Inflammatory macrophage treated with lipopolysaccharide for 4 hours (primary cell): ENCODE measurements at regions not wholly inside any gene's neighbourhood (a gene's known extent, or its start where the extent isn't known, plus 50 kb on each side); places are given as distances from the start of the nearest gene placed in this dataset.
"Not testable (repeated sequence)": the region's sequence is repeated elsewhere in the genome, so short reads cannot be mapped to it uniquely, and the experiment has no call there.

Experiments used
- DNase-seq: peaks from one replicate; pipeline ENCODE4 v3.0.0-alpha.2; 2020

DNA sequence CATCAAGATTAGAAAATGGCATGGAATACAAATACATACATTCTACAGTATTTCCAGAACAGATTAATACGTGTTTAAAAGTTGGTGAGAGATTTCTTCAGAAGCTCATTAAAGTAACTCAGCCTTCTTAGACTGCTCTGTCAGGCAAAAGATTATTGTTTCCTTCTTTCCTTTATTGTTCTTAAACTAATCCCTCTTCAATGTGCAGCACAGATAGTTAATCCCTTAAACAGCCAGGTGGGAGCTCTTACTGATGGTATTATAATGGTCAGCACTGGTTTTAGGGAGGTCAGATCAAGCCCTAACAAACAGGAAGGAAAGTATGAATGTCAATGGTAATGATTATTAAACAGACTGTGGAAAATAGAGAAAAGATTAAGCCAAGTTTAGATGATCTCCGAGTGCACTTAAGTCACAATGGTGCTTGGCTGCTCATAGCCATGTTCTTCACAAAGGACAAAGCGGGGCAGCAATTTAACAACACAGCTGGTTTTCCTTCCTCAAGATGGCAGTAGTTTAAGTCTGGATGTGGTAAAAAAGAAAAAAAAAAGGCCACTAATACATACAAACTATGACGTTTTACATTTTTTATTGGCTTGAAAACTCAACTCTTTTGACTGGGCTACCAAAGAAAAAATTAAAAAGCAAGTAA, 992.6 kb downstream of the PCDH9 start:
- no peak for DNase-seq

DNA sequence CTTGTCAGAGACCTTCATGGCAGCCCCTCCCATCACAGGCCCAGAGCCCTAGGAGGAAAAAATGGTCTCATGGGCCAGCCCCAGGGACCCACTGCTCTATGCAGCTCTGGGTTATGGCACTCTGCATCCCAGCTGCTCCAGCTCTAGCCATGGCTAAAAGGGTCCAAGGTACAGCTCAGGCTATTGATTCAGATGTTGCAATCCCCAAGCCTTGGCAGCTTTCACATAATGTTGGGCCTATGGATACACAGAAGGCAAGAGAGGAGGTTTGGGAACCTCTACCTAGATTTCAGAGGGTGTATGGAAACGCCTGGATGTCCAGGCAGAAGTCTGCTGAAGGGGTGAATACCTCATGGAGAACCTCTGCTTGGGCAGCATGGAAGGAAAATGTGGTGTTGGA, 996.0 kb downstream of the PCDH9 start:
- no peak for DNase-seq

DNA sequence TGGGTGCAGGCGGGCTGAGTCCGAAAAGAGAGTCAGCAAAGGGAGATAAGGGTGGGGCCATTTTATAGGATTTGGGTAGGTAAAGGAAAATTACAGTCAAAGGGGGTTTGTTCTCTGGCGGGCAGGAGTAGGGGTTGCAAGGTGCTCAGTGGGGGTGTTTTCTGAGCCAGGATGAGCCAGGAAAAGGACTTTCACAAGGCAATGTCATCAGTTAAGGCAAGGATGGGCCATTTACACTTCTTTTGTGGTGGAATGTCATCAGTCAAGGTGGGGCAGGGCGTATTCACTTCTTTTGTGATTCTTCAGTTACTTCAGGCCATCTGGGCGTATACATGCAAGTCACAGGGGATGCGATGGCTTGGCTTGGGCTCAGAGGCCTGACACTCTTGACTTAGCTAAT, 998.2 kb downstream of the PCDH9 start:
- DNase-seq: not testable (repeated sequence)

DNA sequence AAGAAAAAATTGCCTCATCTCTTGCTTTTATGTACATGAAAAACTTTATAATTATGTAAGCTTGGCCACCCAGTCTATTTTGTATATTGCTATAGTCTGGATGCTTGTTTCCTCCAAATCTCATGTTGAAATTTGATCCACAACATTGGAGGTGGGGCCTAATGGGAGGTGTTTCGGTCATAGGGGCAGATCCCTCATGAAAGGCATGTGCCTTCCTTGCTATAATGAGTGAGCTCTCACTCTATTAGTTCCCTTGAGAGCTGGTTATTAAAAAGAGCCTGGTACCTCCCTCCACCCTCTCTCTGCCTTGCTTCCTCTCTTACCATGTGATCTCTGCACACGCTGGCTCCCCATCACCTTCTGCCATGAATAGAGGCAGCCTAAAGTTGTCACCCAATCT, 1005.1 kb downstream of the PCDH9 start:
- no peak for DNase-seq

DNA sequence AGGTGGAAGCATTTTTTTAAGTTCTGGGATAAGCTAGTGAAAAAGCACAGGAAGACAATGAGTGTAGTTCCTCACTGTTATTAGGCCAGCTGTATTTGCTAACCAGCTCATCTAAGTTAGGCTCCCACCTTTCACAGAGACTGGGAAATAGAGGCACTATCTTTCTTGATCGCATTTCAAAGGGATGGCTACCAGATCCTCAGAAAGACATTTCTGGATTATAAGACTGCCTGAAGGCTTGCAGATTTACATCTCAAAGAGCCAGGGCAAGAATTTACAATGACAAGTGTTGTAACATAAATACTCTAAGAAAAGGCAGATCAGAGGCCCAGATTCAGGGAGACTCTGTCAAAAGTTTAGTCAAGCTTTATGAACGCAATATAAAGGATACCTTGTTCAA, 1005.5 kb downstream of the PCDH9 start:
- no peak for DNase-seq

DNA sequence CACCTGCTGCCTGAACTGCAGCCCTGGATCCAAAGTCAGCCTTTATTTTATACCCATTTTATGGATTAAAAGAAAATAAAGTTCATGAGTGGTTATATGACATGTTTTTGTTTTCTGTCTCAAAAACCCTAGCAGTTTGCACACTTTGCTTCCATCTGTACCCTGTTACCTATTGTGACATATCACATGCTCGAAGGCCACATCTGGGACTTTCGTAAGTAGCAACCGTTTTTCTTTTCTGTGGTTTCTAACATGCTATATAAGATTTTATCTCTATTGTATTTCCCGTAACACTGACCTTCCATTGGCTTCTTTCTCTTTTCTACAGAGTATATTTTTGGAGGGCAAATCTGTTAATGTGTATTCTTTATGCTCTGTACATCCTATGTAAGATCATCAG, 1007.2 kb downstream of the PCDH9 start:
- no peak for DNase-seq

DNA sequence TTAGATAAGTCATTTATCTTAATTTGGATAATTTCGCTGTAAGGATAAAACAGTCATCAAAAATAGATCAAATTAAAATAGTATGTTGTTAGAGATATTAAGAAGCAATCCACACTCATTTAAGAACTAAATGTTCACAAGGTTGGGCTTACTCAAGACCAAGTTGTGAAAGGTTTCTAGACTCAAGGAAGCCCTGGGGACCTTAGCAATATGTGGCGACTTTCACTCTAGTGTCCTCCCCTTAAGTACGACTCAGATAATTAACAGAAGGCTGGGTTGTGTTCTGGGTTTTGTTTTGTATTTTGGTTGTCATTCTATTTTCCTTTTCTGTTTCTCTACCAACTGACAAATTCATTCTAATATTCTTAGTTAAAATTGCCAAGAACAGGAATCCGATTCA, 1008.0 kb downstream of the PCDH9 start:
- DNase-seq: no peak

DNA sequence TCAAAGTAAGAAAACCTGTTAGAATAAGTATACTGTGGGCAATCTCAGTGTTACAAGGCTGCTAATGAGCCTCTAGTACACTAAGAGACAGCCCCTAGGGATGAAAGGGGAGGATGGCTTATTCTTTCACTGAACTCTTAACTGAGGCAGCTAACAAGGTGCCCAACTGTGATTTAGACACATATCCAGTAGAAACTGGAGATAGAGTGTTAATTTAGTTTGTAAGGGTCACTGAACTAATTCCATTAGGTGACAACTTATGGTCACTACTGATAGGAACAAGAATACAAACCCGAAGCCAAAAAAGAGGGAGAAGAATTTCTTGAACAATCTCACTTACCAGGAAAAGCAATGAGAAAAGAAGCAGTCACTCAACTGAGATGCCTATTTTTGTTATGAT, 1010.6 kb downstream of the PCDH9 start:
- no peak for DNase-seq

DNA sequence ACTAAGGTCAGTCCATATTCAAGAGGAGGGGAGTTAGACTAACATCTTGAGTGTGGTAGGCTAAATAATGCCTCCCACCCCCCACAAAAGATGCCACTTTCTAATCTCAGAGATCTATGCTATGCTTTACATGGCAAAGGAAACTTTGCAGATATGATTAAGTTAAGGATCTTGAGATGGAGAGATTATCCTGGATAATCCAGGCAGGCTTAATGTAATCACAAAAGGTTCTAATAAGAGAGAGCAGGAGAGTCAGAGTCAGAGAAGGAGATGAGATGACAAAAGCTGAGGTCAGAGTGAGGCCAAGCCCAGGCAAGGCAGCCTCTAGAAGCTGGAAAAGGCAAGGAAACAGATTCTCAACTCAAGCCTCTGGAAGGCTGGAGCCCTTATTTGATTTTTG, 1011.6 kb downstream of the PCDH9 start:
- no peak for DNase-seq

DNA sequence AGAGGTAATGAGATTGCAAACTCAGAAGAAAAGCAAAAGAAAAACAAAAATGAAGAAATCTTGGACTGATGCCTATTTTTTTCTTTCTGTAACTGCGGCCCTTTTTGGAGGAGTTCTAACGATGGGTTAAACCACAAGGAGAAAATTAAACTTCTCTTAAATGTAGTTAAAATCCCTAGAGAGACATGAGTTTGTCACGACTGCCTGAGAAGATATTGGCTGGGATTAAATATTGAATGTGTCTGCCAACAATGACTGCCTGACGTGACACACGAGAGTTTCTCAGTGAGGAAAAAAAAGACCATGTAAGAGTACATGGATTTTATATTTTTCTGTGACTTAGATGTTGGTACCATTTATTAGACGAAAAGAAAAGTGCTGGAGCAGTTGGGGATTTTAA, 1013.4 kb downstream of the PCDH9 start:
- DNase-seq: no peak

DNA sequence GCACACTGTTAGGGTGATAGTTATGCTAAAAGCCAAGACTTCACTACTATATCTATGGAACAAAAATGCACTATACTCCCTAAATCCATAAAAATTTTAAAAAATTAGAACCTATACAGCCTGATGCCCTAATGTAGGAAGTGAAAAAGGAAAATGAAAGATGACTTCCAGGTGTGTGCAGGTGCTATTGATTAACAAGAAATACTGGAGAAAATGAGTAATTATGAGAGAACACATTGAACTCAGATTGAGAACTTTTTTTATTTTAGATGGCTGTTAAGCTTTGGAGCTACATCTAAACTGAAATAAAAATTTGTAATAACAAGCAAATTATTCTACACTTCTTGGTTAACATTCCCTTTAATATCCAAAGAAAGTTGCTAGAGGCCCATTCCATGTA, 1015.7 kb downstream of the PCDH9 start:
- no peak for DNase-seq

DNA sequence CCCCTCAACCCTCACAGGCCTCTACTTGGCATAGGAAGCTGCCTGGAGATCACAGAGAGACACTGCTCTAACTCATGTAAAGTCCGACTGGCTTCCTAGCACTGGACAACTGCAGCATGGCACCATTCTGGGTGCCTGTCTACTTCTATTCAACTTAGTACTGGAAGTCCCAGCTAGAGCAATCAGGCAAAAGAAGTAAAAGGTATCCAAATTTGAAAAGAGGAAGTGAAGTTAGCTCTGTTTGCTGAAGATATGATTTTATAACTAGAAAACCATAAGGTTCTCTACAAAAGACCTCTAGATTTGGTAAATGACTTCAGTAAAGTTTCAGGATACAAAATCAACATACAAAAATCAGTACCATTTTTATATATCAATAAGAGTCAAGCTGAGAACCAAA, 1017.6 kb downstream of the PCDH9 start:
- no peak for DNase-seq

DNA sequence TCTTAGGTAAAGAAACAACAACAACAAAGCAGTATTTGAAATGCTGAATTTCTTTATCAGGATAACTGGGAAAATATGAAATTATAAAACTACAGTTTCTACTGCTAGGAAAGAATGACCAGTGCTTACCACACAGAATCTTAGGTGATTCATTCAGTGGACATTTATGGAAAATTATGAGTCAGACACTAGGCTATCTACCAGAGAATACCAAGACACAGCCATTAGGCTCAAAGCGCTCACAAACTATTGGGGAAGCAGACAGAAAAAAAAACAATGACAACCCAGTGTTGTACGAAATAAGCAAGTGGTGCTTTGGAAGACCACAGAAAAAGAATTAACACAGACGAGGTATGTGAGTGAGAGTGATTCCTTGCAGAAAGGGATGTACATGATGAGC, 1019.5 kb downstream of the PCDH9 start:
- DNase-seq: no peak

DNA sequence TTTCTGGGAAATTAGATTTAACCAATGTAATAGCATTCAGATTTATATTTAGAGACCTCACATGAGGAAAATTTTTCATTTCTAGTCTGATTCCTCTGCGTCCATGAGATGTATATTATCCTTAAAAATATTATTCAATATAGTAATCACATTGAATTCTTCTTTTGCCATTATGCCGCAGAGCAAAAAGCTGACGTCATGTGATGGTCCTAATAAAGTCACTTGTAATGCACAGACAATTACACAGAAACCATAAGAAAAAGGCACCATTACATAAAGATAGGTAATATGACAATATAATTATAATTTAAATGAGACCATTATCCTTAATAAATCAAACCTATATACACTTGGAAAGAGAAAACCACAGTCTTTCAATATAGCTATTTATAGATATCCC, 1021.5 kb downstream of the PCDH9 start:
- DNase-seq: no peak

DNA sequence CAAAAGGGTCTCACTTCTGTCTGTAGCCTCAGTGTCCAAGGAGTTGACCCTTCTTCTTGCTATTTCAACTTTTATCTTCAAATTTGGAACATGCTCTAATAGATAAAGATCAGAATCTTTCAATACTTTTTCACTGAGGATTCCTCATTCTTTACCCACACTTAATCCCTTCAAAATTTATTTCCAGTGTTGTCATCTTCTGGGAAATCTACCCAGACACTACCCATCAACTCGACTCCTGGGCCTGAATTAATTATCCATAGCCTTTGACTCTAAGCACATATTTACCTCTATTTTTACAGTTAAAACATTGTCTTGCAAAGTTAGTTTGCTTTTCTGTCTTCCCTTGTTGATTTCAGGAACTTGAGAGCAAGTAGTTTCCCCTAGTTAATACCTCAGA, 1022.5 kb downstream of the PCDH9 start:
- DNase-seq: no peak

DNA sequence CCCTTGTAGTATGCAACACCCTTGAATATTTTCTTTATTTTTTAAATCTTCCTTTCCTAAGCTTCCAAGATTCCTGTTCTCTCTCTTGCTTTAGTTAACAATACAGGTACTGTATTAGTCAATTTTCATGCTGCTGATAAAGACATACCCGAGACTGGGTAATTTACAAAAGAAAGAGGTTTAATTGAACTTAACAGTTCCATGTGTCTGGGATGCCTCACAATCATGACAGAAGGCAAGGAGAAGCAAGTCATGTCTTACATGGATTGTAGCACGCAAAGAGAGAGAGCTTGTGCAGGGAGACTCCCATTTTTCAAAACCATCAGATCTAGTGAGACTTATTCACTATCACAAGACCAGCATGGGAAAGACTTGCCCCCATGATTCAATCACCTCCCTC, 1024.3 kb downstream of the PCDH9 start:
- no peak for DNase-seq

DNA sequence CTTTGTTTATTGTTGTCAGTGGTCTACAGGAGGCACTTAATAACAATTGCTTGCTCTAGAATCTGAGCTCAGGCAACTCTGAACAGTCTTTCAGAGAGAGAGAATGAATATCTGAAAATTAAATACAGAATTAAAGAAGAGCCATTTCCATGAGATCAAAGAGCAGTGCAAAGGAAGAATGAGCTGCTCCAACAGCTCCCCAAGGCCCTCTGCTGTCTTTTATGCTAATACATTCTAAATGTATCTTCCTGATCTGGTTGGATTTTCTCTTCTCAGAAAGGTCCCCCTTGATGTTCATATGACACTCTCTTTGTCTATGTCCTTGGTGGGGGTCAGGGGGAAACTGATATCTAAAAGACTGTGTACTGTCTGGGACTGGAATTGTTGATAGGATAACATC, 1029.6 kb downstream of the PCDH9 start:
- DNase-seq: no peak

DNA sequence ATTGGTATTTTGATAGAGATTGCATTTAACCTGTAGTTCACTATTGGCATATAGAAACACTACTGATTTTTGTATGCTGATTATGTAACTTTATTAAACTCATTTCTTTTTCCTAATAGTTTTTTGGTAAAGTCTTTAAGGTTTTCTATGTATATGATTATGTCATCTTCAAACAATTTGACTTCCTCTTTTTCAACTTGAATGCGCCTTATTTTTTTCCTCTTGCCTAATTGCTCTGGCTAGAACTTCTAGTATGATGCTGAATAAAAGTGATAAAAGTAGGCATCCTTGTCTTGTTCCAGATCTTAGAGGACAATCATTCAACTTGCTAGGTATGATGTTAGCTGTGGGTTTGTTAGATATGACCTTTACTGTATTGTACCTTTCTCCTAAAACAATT, 1034.9 kb downstream of the PCDH9 start:
- no peak for DNase-seq

DNA sequence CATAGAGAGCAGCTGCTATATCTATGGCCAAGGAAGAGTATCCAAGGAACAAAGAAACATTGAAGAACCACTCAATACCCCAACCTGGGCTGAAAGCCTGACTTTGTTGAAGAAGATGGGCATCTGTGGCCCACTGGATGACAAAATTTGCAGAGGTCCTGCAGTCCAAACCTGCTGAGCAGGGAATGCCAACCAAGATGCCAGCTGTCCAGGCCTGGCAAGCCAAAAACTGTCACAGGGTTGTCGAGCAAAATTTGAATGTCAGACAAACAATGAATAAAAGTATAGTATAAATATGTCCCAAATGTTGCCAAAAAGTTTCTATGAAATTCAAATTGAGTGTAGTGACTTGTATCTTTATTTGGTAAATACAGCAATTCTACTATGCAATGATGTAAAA, 1040.2 kb downstream of the PCDH9 start:
- DNase-seq: no peak

DNA sequence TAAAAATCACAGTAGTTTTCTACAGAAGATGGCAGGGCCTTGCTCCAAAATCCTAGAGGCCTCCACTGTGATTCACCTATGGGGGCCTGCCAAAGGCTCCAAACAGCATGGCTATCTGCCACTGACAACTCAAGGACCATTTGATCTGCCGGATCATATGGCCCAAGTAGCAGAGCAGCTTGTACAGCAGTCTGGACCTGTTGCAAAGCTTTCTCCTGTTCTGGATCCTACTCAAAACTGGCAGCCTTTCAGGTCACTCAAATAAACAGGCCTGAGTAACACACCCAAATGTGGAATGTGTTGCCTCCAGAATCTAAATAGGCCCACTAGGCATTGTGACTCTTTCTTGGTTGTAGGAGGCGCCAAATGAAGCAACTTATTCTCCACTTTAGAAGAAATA, 1049.3 kb downstream of the PCDH9 start:
- no peak for DNase-seq

DNA sequence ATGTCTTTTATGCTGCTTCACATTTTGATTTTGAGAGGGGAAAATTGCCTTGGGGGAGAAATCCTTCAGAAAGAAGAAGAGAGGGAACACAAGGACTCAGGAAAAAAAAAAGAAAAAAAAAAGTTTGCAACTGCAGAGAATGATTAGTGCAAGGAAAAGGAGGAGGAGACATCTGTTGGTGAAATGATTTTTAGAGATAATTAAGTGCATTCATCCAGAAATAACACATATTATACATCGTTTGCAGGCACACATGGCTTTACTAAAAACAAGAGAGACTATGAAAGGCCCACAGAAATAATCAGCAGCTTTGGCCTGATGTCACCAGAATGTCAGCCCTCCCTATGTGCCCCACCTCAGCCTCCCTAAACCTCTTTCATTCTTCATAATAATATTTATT, 1058.2 kb downstream of the PCDH9 start:
- no peak for DNase-seq

DNA sequence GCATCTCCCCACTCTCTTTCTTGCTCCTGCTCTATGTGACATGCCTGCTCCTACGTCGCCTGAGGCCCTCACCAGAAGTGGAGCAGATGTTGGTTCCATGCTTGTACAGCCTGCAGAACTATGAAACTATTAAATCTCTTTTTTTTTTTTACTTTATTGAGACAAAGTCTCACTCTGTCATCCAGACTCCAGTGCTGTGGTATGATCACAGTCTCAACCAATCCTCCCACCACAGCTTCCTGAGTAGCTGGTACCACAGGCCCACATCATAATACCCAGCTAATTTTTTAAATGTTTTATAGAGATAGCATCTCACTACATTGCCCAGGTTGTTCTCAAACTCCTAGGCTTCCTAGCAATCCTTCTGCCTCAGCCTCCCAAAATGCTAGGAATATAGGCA, 1067.7 kb downstream of the PCDH9 start:
- no peak for DNase-seq

DNA sequence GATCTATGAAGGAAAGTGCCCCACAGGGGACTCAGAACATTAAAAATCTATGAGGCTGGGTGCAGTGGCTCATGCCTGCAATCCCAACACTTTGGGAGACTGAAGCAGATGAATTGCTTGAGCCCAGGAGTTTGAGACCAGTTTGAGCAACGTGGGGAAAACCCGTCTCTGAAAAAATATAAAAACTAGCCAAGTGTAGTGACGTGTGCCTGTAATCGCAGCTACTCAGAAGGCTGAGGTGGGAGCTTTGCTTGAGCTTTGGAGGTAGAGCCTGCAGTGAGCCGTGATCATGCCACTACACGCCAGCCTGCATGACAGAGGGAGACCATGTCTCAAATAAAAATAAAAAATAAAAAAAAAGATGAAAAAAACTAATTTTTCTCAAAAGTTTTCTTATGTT, 1070.6 kb downstream of the PCDH9 start:
- DNase-seq: no peak

DNA sequence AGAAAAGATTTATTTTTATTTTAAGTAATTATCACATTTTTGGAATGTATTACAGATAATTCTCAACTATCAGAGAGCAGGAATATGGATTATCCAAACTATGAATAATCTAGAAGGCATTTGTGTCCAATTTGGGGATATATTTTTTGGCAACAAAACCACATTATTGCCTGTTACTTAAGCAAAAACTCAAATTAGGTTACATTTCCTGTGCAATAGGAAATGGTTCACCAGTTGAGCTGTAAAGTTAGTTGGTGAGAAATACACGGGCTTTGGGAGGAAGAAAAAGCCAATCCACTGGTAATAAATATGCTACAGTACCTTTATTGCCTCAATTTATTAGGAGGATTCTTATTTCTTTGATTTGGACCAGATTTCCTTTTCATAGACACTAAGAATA, 1075.2 kb downstream of the PCDH9 start:
- no peak for DNase-seq

DNA sequence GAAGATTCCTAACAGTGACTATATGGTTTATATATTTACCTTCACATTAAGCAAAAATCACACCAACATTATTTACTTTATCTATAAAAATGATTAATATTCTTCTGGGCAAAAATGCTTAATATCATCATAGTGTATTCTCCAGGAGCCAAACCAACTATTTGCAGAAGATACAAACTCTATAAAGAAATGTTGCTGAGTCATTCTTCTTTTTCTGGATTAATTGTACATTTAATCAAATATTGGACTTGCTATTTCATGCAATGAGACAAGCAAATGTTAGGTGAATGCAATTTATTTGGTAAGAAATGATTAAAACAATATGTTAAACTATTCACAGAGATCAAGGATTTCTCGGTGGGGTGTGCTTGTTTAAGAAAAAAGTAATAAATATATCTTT, 1075.8 kb downstream of the PCDH9 start:
- no peak for DNase-seq

DNA sequence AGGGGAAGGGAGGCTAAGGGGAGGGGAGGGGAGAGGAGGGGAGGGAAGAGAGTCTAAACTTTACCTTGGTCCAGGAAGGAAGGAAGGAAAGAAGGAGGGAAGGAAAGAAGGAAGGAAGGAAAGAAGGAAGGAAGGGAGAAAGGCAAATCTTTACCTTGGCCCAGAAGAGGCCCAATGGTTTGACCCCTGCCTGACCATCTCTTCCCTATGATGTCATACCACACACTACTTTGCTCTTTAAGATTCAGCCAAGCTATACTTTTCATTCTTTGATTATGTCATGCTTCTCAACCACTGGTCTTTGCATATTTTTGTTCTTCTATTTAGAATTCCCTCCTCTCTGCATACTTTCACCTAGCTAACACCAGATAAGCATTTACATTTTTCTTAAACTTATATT, 1077.5 kb downstream of the PCDH9 start:
- DNase-seq: no peak
